A673 (cell line): ENCODE measurements at regions not wholly inside any gene's neighbourhood (a gene's known extent, or its start where the extent isn't known, plus 50 kb on each side); places are given as distances from the start of the nearest gene placed in this dataset.

Source experiments
- EZH2 ChIP-seq: fragments of 200-600 bp; sonication (generic); IDR thresholded peaks from 2 replicates; pipeline ENCODE4 v1.6.1; 2017; ENCODE audit warnings: borderline replicate concordance, low read depth, mild to moderate bottlenecking, mixed read lengths, antibody characterized with exemption, low read length; ENCODE audit not compliant: poor library complexity, severe bottlenecking
- TF ChIP-seq, protein P1 (sequence below): fragments of 300-800, 200-600 bp; sonication (generic); conservative IDR thresholded peaks from 2 replicates; pipeline ENCODE4 v1.5.1; 2017; ENCODE audit warnings: low read depth, mild to moderate bottlenecking, antibody characterized with exemption, low read length, moderate library complexity, mixed read lengths

- TF ChIP-seq, protein P1, sequence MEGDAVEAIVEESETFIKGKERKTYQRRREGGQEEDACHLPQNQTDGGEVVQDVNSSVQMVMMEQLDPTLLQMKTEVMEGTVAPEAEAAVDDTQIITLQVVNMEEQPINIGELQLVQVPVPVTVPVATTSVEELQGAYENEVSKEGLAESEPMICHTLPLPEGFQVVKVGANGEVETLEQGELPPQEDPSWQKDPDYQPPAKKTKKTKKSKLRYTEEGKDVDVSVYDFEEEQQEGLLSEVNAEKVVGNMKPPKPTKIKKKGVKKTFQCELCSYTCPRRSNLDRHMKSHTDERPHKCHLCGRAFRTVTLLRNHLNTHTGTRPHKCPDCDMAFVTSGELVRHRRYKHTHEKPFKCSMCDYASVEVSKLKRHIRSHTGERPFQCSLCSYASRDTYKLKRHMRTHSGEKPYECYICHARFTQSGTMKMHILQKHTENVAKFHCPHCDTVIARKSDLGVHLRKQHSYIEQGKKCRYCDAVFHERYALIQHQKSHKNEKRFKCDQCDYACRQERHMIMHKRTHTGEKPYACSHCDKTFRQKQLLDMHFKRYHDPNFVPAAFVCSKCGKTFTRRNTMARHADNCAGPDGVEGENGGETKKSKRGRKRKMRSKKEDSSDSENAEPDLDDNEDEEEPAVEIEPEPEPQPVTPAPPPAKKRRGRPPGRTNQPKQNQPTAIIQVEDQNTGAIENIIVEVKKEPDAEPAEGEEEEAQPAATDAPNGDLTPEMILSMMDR, result no peak
- no peak for TF ChIP-seq EZH2
These were observed 208.9 kb downstream of the PAH start for GRCh38 chr12:102708108-102708507.
